ENCODE measurements at regions not wholly inside any gene's neighbourhood (a gene's known extent, or its start where the extent isn't known, plus 50 kb on each side); places are given as distances from the start of the nearest gene placed in this dataset.

DNA sequence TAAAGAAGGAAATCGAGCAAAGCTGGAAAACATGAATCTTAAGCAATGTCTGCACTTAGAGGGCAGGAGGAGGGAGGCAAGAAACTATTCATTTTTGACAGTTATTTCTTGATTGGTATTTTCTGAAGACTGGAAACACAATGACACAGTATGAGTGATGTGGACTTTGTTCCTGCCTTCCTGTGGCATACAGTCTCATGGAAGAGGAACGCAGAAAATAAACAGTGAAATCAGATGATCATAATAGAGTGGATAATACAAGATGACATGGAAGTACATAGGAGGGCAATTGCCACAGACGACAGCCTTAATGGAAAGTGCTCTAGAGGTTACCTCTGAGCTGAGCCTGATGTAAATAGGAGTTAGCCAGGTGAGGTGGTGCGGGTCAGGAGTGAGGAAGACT, 140.4 kb upstream of the MAX start:
- TF ChIP-seq, protein P1, sequence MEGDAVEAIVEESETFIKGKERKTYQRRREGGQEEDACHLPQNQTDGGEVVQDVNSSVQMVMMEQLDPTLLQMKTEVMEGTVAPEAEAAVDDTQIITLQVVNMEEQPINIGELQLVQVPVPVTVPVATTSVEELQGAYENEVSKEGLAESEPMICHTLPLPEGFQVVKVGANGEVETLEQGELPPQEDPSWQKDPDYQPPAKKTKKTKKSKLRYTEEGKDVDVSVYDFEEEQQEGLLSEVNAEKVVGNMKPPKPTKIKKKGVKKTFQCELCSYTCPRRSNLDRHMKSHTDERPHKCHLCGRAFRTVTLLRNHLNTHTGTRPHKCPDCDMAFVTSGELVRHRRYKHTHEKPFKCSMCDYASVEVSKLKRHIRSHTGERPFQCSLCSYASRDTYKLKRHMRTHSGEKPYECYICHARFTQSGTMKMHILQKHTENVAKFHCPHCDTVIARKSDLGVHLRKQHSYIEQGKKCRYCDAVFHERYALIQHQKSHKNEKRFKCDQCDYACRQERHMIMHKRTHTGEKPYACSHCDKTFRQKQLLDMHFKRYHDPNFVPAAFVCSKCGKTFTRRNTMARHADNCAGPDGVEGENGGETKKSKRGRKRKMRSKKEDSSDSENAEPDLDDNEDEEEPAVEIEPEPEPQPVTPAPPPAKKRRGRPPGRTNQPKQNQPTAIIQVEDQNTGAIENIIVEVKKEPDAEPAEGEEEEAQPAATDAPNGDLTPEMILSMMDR (IDR thresholded peaks at IDR 0.05), result no peak
- TF ChIP-seq POLR2A (IDR thresholded peaks at IDR 0.05), result no peak
